Ovary (tissue), 7 donors: ENCODE measurements at regions not wholly inside any gene's neighbourhood (a gene's known extent, or its start where the extent isn't known, plus 50 kb on each side); places are given as distances from the start of the nearest gene placed in this dataset.

Experiments
- DNase-seq, 5 donors: peaks; one replicate each; pipeline ENCODE4 v3.0.0-alpha.2; 2019 to 2020
- H3K27ac ChIP-seq, 2 donors: fragments of 200-600 bp; one replicate each; pipeline versions ENCODE4 v1.5.1 to v1.8.0; 2019 to 2022
- H3K27me3 ChIP-seq: fragments of 200-600 bp; one replicate; pipeline ENCODE4 v1.8.0; 2022
- H3K36me3 ChIP-seq: fragments of 200-600 bp; sonication (generic); one replicate; pipeline ENCODE4 v1.5.1; 2019
- H3K4me1 ChIP-seq: one replicate; pipeline ENCODE4 v1.8.1; 2013; ENCODE audit warnings: mild to moderate bottlenecking, moderate library complexity; ENCODE audit not compliant: insufficient read depth
- H3K4me3 ChIP-seq: fragments of 200-600 bp; sonication (generic); one replicate; pipeline ENCODE4 v1.5.1; 2017
- H3K9me3 ChIP-seq, 2 donors: fragments of 200-600 bp in 1 of 2; sonication (generic) in 1 of 2; one replicate each; pipeline versions ENCODE4 v1.5.1 to v1.8.1; 2013 to 2019; ENCODE audit warnings: mild to moderate bottlenecking in 1 of 2, moderate library complexity in 1 of 2
- CTCF ChIP-seq, 3 donors: fragments of 450-650 bp in 2 of 3; fragments of 200-600 bp in 1 of 3; IDR thresholded peaks; one replicate each; pipeline versions ENCODE4 v1.5.1 to v1.8.0; 2016 to 2022; ENCODE audit warnings: antibody characterized with exemption in 3 of 3, mild to moderate bottlenecking in 1 of 3
- EP300 ChIP-seq: sonication (generic); formaldehyde crosslinking; IDR thresholded peaks from one replicate; pipeline ENCODE4 v1.6.1; 2017; ENCODE audit warnings: antibody characterized with exemption
- POLR2A ChIP-seq: fragments of 450-650 bp; IDR thresholded peaks from one replicate; pipeline ENCODE4 v1.6.1; 2017; ENCODE audit warnings: antibody characterized with exemption, mild to moderate bottlenecking, moderate library complexity
- WGBS, 3 donors: extraction: QIAGEN DNeasy Blood & Tissue Kit in 1 of 3; methylation state at CpG; one replicate each; pipeline versions ENCODE4 v1.1.5 to v1.1.7; 2013 to 2017; 5-methylcytosine and 5-hydroxymethylcytosine counted together
- intact Hi-C, 4 donors: fragments of 100-400 bp; cut with DNase I; formaldehyde crosslinking; loops; one replicate each; pipeline versions ENCODE4 v1.11.0 to v1.15.1; 2022 to 2023
- donor health status: DM: no; HTN: no; CAD: no; lungs with moderate emphysema.
- donor health status: DM: no; HTN: no; CAD: no.
- donor health status: Bipolar disorder and iron deficiency.
- donor health status: DM: no; HTN: no; CAD: no.
- donor health status: DM: yes; HTN: yes; CAD: no.

GRCh38 chr1:213569816-213570150 lies 418.0 kb upstream of the PROX1 start:
- Histone ChIP-seq H3K36me3 (no peaks in the 10 kb centered on the region), H3K27me3 (no peaks in the 10 kb centered on the region), H3K4me1 (no peaks in the 10 kb centered on the region), H3K27ac (no peak overlapping the region), H3K4me3 (no peak overlapping the region), H3K9me3 (no peaks in the 10 kb centered on the region)
- intact Hi-C loops = no loop called here
- 75 to 84% (median 79%) methylated on average over 4 of the region's 4 CpGs for WGBS, 3 donors
- TF ChIP-seq POLR2A (no peak), CTCF (IDR thresholded peaks at IDR 0.05) (no peak), EP300 (no peak)
- DNase-seq = no peak

- no peak for DNase-seq
- WGBS, 3 donors = 45 to 79% (median 69%) methylated on average over 2 of the region's 2 CpGs
- Histone ChIP-seq H3K27ac (no peak overlapping the region), H3K4me3 (no peak overlapping the region), H3K9me3 (no peaks in the 10 kb centered on the region), H3K27me3 (no peaks in the 10 kb centered on the region), H3K4me1 (no peaks in the 10 kb centered on the region), H3K36me3 (no peaks in the 10 kb centered on the region)
- intact Hi-C loops = no loop called here
- TF ChIP-seq EP300 (no peak), CTCF (IDR thresholded peaks at IDR 0.05) (no peak), POLR2A (no peak)
Measured at GRCh38 chr1:213570487-213570886, 417.3 kb upstream of the PROX1 start.

GRCh38 chr1:213571419-213571818 lies 416.4 kb upstream of the PROX1 start:
- whole genome bisulfite sequencing, 3 donors = 88 to 97% (median 91%) methylated on average over 3 of the region's 3 CpGs
- Histone ChIP-seq H3K9me3 (no peaks in the 10 kb centered on the region), H3K36me3 (no peaks in the 10 kb centered on the region), H3K4me3 (no peak overlapping the region), H3K27ac (no peak overlapping the region), H3K27me3 (no peaks in the 10 kb centered on the region), H3K4me1 (no peaks in the 10 kb centered on the region)
- DNase-seq = no peak
- no peak for TF ChIP-seq CTCF (IDR thresholded peaks at IDR 0.05)
- TF ChIP-seq POLR2A = no peak
- no peak for TF ChIP-seq EP300
- intact Hi-C loops = no loop called here

GRCh38 chr1:213571843-213572242 lies 415.9 kb upstream of the PROX1 start:
- Histone ChIP-seq H3K36me3 (no peaks in the 10 kb centered on the region), H3K4me1 (no peaks in the 10 kb centered on the region), H3K4me3 (no peak overlapping the region), H3K27ac (no peak overlapping the region), H3K27me3 (no peaks in the 10 kb centered on the region), H3K9me3 (no peaks in the 10 kb centered on the region)
- TF ChIP-seq EP300 = no peak
- TF ChIP-seq CTCF (IDR thresholded peaks at IDR 0.05) = no peak
- TF ChIP-seq POLR2A = no peak
- intact Hi-C loops = no loop called here
- no peak for DNase-seq
- WGBS, 3 donors = 70 to 85% (median 83%) methylated on average over 8 of the region's 8 CpGs
